ENCODE measurements at regions not wholly inside any gene's neighbourhood (a gene's known extent, or its start where the extent isn't known, plus 50 kb on each side); places are given as distances from the start of the nearest gene placed in this dataset.

- Histone ChIP-seq H3K4me1 (ENCODE audit: control insufficient read depth, extremely low read depth, insufficient read depth, low read length) (no peaks in the 10 kb centered on the region), H3K9ac (ENCODE audit: insufficient read depth, low read length) (no peak overlapping the region), H3K36me3 (ENCODE audit: control insufficient read depth, insufficient read depth, low read length) (no peaks in the 10 kb centered on the region), H3K79me2 (ENCODE audit: control insufficient read depth, insufficient read depth, low read length) (no peaks in the 10 kb centered on the region), H3K27ac (ENCODE audit: insufficient read depth, low read length) (no peak overlapping the region), H3K27me3 (ENCODE audit: control insufficient read depth, insufficient read depth, low read length) (no peaks in the 10 kb centered on the region), H3K9me3 (ENCODE audit: control insufficient read depth, insufficient read depth, low read depth, low read length) (no peaks in the 10 kb centered on the region), H2AFZ (ENCODE audit: low read length) (no peak overlapping the region), H3K4me3 (replicated peaks in 1 of 4; ENCODE audit: control extremely low read depth in 1 of 4, insufficient read depth in 1 of 4, low read depth in 3 of 4, low read length in 4 of 4) (no peak overlapping the region), H3K4me2 (ENCODE audit: extremely low read depth, insufficient read depth, low read length) (no peak overlapping the region), H4K20me1 (ENCODE audit: control insufficient read depth, extremely low read depth, insufficient read depth, low read length) (no peaks in the 10 kb centered on the region)
- DNase-seq (ENCODE audit: low read depth in 2 of 2): no peak
- no peak for TF ChIP-seq CTCF (conservative IDR thresholded peaks at IDR 0.05 in 1 of 2, IDR thresholded peaks at IDR 0.05 in 1 of 2; ENCODE audit: low read depth in 1 of 2, low read length in 2 of 2)
- no peak for TF ChIP-seq EZH2 (IDR thresholded peaks at IDR 0.05; ENCODE audit: low read length, missing control alignments)
Observed at GRCh38 chr7:97351488-97351887, 234.0 kb downstream of the SDHAF3 start.

- Histone ChIP-seq H3K27me3 (ENCODE audit: control insufficient read depth, insufficient read depth, low read length) (no peaks in the 10 kb centered on the region), H3K4me3 (replicated peaks in 1 of 4; ENCODE audit: control extremely low read depth in 1 of 4, insufficient read depth in 1 of 4, low read depth in 3 of 4, low read length in 4 of 4) (no peak overlapping the region), H3K9ac (ENCODE audit: insufficient read depth, low read length) (no peak overlapping the region), H3K9me3 (ENCODE audit: control insufficient read depth, insufficient read depth, low read depth, low read length) (no peaks in the 10 kb centered on the region), H4K20me1 (ENCODE audit: control insufficient read depth, extremely low read depth, insufficient read depth, low read length) (no peaks in the 10 kb centered on the region), H3K4me1 (ENCODE audit: control insufficient read depth, extremely low read depth, insufficient read depth, low read length) (no peaks in the 10 kb centered on the region), H3K4me2 (ENCODE audit: extremely low read depth, insufficient read depth, low read length) (no peak overlapping the region), H3K27ac (ENCODE audit: insufficient read depth, low read length) (no peak overlapping the region), H3K79me2 (ENCODE audit: control insufficient read depth, insufficient read depth, low read length) (no peaks in the 10 kb centered on the region), H3K36me3 (ENCODE audit: control insufficient read depth, insufficient read depth, low read length) (no peaks in the 10 kb centered on the region), H2AFZ (ENCODE audit: low read length) (no peak overlapping the region)
- no peak for DNase-seq (ENCODE audit: low read depth in 2 of 2)
- TF ChIP-seq EZH2 (IDR thresholded peaks at IDR 0.05; ENCODE audit: low read length, missing control alignments) (no peak), CTCF (conservative IDR thresholded peaks at IDR 0.05 in 1 of 2, IDR thresholded peaks at IDR 0.05 in 1 of 2; ENCODE audit: low read depth in 1 of 2, low read length in 2 of 2) (no peak)
Observed at GRCh38 chr7:97357459-97357858, 240.0 kb downstream of the SDHAF3 start.

- Histone ChIP-seq H3K9me3 (ENCODE audit: control insufficient read depth, insufficient read depth, low read depth, low read length) (no peaks in the 10 kb centered on the region), H3K4me3 (replicated peaks in 1 of 4; ENCODE audit: control extremely low read depth in 1 of 4, insufficient read depth in 1 of 4, low read depth in 3 of 4, low read length in 4 of 4) (no peak overlapping the region), H4K20me1 (ENCODE audit: control insufficient read depth, extremely low read depth, insufficient read depth, low read length) (no peaks in the 10 kb centered on the region), H3K4me1 (ENCODE audit: control insufficient read depth, extremely low read depth, insufficient read depth, low read length) (no peaks in the 10 kb centered on the region), H3K79me2 (ENCODE audit: control insufficient read depth, insufficient read depth, low read length) (no peaks in the 10 kb centered on the region), H3K36me3 (ENCODE audit: control insufficient read depth, insufficient read depth, low read length) (no peaks in the 10 kb centered on the region), H3K27ac (ENCODE audit: insufficient read depth, low read length) (no peak overlapping the region), H3K9ac (ENCODE audit: insufficient read depth, low read length) (no peak overlapping the region), H3K4me2 (ENCODE audit: extremely low read depth, insufficient read depth, low read length) (no peak overlapping the region), H2AFZ (ENCODE audit: low read length) (no peak overlapping the region), H3K27me3 (ENCODE audit: control insufficient read depth, insufficient read depth, low read length) (no peaks in the 10 kb centered on the region)
- TF ChIP-seq EZH2 (IDR thresholded peaks at IDR 0.05; ENCODE audit: low read length, missing control alignments) (no peak), CTCF (conservative IDR thresholded peaks at IDR 0.05 in 1 of 2, IDR thresholded peaks at IDR 0.05 in 1 of 2; ENCODE audit: low read depth in 1 of 2, low read length in 2 of 2) (no peak)
- no peak for DNase-seq (ENCODE audit: low read depth in 2 of 2)
Observed at GRCh38 chr7:97372882-97373281, 255.4 kb downstream of the SDHAF3 start.
